ENCODE measurements at regions not wholly inside any gene's neighbourhood (a gene's known extent, or its start where the extent isn't known, plus 50 kb on each side); places are given as distances from the start of the nearest gene placed in this dataset.

DNA sequence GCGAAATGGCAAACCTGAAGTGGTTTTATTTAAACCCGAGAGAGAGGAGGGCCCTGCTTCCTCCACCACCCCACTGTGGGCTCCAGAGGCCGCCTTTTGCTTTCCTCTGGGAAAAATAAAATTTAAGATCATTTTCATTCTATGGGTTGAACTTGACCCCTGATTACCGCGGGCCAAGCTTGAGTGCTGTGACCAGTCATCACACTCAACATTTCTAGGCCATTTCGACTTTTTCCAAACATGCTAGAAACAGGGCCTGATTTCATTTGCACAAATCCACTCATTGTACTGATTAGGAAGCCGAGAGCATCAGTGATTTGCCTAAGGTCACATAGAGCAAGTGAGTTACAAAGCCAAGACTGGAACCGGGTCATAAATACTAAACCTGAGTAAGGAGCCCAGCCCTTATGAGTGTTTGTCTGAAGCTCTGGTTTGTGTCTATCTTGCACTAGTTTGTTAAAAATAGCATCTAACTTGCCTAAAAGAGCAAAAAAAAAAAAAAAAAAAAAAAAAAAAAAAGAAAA is 179.7 kb downstream of the DLL1 start:
- DNase-seq (ENCODE audit: low read depth) = no peak
- no peak overlapping the region for H3K27ac Mint-ChIP-seq (ENCODE audit: unreplicated experiment)

GRCh38 chr6:170110201-170111140 is 180.4 kb downstream of the DLL1 start:
- H3K9me3 ChIP-seq (ENCODE audit: insufficient read depth, low read depth, low read length) = peaks cover 3% of the 10 kb centered on the region
- no peak for DNase-seq (ENCODE audit: low read depth)
- H3K4me3 ChIP-seq (ENCODE audit: insufficient read depth, low read depth, low read length) = no peak overlapping the region
- H2AFZ ChIP-seq (ENCODE audit: low read depth, low read length) = no peak overlapping the region
- H3K36me3 ChIP-seq (ENCODE audit: insufficient read depth, low read length) = no peaks in the 10 kb centered on the region
- no peak overlapping the region for H3K27ac ChIP-seq (ENCODE audit: low read depth, low read length)
- H3K9me3 Mint-ChIP-seq (ENCODE audit: unreplicated experiment) = no peaks in the 10 kb centered on the region
- H3K9ac ChIP-seq (ENCODE audit: low read length) = no peak overlapping the region
- TF ChIP-seq, protein P1, sequence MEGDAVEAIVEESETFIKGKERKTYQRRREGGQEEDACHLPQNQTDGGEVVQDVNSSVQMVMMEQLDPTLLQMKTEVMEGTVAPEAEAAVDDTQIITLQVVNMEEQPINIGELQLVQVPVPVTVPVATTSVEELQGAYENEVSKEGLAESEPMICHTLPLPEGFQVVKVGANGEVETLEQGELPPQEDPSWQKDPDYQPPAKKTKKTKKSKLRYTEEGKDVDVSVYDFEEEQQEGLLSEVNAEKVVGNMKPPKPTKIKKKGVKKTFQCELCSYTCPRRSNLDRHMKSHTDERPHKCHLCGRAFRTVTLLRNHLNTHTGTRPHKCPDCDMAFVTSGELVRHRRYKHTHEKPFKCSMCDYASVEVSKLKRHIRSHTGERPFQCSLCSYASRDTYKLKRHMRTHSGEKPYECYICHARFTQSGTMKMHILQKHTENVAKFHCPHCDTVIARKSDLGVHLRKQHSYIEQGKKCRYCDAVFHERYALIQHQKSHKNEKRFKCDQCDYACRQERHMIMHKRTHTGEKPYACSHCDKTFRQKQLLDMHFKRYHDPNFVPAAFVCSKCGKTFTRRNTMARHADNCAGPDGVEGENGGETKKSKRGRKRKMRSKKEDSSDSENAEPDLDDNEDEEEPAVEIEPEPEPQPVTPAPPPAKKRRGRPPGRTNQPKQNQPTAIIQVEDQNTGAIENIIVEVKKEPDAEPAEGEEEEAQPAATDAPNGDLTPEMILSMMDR (IDR thresholded peaks at IDR 0.05; ENCODE audit: insufficient read depth, low read depth, low read length) = no peak
- TF ChIP-seq EZH2 (IDR thresholded peaks at IDR 0.05; ENCODE audit: insufficient read depth, low read length) = no peak
- no peaks in the 10 kb centered on the region for H3K4me1 ChIP-seq (ENCODE audit: insufficient read depth, low read length)
- no peak overlapping the region for H3K4me3 Mint-ChIP-seq (ENCODE audit: unreplicated experiment)
- no peak for FAIRE-seq
- H3K27me3 ChIP-seq (ENCODE audit: insufficient read depth, low read length) = no peaks in the 10 kb centered on the region
- H3K4me1 Mint-ChIP-seq (ENCODE audit: low read depth, unreplicated experiment) = no peaks in the 10 kb centered on the region
- H3K4me2 ChIP-seq (ENCODE audit: low read length) = no peak overlapping the region
- H3K27me3 Mint-ChIP-seq (ENCODE audit: low read depth, unreplicated experiment) = peaks cover 43% of the 10 kb centered on the region
- no peaks in the 10 kb centered on the region for H3K79me2 ChIP-seq (ENCODE audit: insufficient read depth, low read length)
- H3K36me3 Mint-ChIP-seq (ENCODE audit: low read depth, unreplicated experiment) = no peaks in the 10 kb centered on the region
- no peaks in the 10 kb centered on the region for H4K20me1 ChIP-seq (ENCODE audit: insufficient read depth, low read length)
- no peak overlapping the region for H3K27ac Mint-ChIP-seq (ENCODE audit: unreplicated experiment)

More for the DNA sequence above, 179.7 kb downstream of the DLL1 start:
- Histone ChIP-seq H4K20me1 (ENCODE audit: insufficient read depth, low read length) (no peaks in the 10 kb centered on the region), H3K27ac (ENCODE audit: low read depth, low read length) (no peak overlapping the region), H3K4me3 (ENCODE audit: insufficient read depth, low read depth, low read length) (no peak overlapping the region), H3K27me3 (ENCODE audit: insufficient read depth, low read length) (no peaks in the 10 kb centered on the region), H3K9me3 (ENCODE audit: insufficient read depth, low read depth, low read length) (peaks cover 3% of the 10 kb centered on the region), H3K9ac (ENCODE audit: low read length) (no peak overlapping the region), H3K4me1 (ENCODE audit: insufficient read depth, low read length) (no peaks in the 10 kb centered on the region), H3K4me2 (ENCODE audit: low read length) (no peak overlapping the region), H3K79me2 (ENCODE audit: insufficient read depth, low read length) (no peaks in the 10 kb centered on the region), H2AFZ (ENCODE audit: low read depth, low read length) (no peak overlapping the region), H3K36me3 (ENCODE audit: insufficient read depth, low read length) (no peaks in the 10 kb centered on the region)
- no peak overlapping the region for H3K4me3 Mint-ChIP-seq (ENCODE audit: unreplicated experiment)
- H3K36me3 Mint-ChIP-seq (ENCODE audit: low read depth, unreplicated experiment) = no peaks in the 10 kb centered on the region
- no peak for TF ChIP-seq EZH2 (IDR thresholded peaks at IDR 0.05; ENCODE audit: insufficient read depth, low read length)
- TF ChIP-seq, protein P1 (IDR thresholded peaks at IDR 0.05; ENCODE audit: insufficient read depth, low read depth, low read length) = no peak
- H3K27me3 Mint-ChIP-seq (ENCODE audit: low read depth, unreplicated experiment) = peaks cover 43% of the 10 kb centered on the region
- peaks cover 4% of the 10 kb centered on the region for H3K9me3 Mint-ChIP-seq (ENCODE audit: unreplicated experiment)
- FAIRE-seq = no peak
- no peaks in the 10 kb centered on the region for H3K4me1 Mint-ChIP-seq (ENCODE audit: low read depth, unreplicated experiment)

Data from astrocyte (in vitro differentiated cells and primary cell).